Esophagus squamous epithelium (tissue), 4 donors: ENCODE measurements at regions not wholly inside any gene's neighbourhood (a gene's known extent, or its start where the extent isn't known, plus 50 kb on each side); places are given as distances from the start of the nearest gene placed in this dataset.

Experiments used
- POLR2A ChIP-seq, 4 donors: fragments of 450-650 bp; IDR thresholded peaks; one replicate each; pipeline ENCODE4 v1.6.1; 2017; ENCODE audit warnings: antibody characterized with exemption in 4 of 4, mild to moderate bottlenecking in 4 of 4, moderate library complexity in 3 of 4
- TF ChIP-seq, protein P1 (sequence below), 6 experiments: fragments of 450-650 bp in 4 of 6; fragments of 200-600 bp in 2 of 6; sonication (generic) in 2 of 6; IDR thresholded peaks; one replicate each; pipeline ENCODE4 v1.5.1; 2016 to 2019; ENCODE audit warnings: antibody characterized with exemption in 6 of 6, mild to moderate bottlenecking in 4 of 6, moderate library complexity in 4 of 6

DNA sequence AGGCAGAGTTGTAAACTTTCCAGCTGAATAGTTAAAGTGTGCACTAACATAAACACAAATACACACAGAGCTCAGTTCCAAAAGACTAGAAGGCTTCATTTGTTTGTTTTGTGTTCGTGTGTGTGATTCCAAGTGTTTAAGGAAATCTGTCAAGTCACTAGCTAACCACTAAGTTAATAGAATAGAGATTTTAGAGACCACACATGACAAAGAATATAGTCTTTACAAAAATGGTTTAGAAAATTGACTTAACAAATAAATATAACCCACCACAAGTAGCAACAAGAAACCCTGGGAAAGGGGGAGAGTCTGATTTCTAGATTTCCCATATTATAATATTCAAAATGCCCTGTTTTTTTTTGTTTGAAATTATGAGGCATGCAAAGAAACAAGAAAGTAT is 209.4 kb downstream of the FZD1 start:
- no peak for TF ChIP-seq POLR2A (IDR thresholded peaks at IDR 0.05)
- TF ChIP-seq, protein P1, sequence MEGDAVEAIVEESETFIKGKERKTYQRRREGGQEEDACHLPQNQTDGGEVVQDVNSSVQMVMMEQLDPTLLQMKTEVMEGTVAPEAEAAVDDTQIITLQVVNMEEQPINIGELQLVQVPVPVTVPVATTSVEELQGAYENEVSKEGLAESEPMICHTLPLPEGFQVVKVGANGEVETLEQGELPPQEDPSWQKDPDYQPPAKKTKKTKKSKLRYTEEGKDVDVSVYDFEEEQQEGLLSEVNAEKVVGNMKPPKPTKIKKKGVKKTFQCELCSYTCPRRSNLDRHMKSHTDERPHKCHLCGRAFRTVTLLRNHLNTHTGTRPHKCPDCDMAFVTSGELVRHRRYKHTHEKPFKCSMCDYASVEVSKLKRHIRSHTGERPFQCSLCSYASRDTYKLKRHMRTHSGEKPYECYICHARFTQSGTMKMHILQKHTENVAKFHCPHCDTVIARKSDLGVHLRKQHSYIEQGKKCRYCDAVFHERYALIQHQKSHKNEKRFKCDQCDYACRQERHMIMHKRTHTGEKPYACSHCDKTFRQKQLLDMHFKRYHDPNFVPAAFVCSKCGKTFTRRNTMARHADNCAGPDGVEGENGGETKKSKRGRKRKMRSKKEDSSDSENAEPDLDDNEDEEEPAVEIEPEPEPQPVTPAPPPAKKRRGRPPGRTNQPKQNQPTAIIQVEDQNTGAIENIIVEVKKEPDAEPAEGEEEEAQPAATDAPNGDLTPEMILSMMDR (IDR thresholded peaks at IDR 0.05): no peak
